ENCODE measurements at regions not wholly inside any gene's neighbourhood (a gene's known extent, or its start where the extent isn't known, plus 50 kb on each side); places are given as distances from the start of the nearest gene placed in this dataset.
"Not testable (repeated sequence)": the region's sequence is repeated elsewhere in the genome, so short reads cannot be mapped to it uniquely, and the experiment has no call there.

DNA sequence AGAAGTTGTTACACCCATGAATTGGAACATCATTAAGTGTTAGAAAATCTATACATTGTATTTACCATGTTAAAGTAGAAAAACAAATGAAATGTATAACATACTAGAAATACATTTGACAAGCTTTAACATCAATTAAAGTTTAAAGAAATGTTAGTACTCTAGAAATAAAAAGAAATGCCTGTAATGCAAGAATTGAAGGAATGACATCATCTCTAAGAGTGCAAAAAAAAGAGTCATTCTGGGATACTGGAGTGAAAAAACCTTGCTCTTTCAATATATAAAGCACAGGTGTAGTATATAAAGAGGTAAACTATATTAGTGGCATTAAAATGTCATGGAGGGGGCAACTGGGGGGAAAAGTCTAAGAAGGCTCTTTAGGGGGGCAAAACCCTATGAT, 210.8 kb upstream of the PLD5 start:
- DNase-seq (ENCODE audit: low spot score), result no peak

- no peak for DNase-seq (ENCODE audit: low spot score)
These were observed 206.9 kb upstream of the PLD5 start for GRCh38 chr1:242731446-242731845.

GRCh38 chr1:242728696-242729095, 204.2 kb upstream of the PLD5 start:
- DNase-seq (ENCODE audit: low spot score), result no peak

DNA sequence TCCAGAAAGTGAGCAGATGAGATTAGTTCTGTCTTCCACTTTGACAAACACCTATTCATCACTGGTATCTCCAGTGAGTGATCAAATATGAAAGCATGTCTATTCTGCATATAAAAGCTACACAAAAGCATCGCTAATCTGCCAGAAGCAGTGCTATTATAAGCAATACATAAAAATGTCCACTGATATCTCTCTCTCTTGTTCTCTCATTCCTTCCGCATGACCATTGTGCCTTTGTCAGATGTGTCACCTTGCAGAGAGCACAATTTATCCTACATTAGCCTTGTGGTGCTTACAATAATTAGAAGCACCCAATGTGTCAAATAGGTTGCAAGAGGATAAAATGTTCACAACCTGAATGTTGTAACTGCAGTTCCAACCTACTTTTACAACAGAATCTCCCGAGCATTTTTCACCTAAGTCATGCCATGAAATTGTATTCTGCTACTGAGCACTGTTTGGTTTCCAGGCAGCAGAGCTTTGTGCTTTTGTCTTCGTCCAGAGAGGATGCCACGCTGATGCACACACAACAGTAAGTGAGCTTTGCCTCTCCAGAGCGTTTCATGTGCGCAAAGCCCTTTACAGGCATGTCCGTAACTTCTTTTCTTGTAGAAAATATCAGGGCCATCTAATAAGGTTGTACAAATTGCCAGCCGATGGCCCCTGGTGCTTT, 198.7 kb upstream of the PLD5 start:
- DNase-seq (ENCODE audit: low spot score), result no peak

DNA sequence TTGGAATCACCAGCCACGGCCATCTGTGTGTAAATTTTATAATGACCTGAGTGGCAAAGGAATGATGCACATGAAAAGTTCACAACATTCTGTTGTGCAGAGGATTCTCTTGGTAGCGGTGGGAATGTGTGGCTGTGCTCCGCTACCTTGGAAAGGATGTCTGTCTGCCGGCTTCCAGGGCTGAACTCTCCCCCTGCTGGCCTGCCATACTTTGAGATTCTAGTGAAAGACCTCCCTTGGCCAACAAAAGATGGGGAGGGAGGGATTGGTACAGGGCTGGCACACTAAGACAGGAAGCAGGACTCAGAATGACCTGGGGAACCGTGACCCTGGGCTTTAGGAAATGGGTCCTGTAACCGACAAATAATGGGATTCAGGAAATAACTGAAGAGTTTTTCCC, 194.5 kb upstream of the PLD5 start:
- no peak for DNase-seq (ENCODE audit: low spot score)

GRCh38 chr1:242712248-242712647, 187.8 kb upstream of the PLD5 start:
- no peak for DNase-seq (ENCODE audit: low spot score)

DNA sequence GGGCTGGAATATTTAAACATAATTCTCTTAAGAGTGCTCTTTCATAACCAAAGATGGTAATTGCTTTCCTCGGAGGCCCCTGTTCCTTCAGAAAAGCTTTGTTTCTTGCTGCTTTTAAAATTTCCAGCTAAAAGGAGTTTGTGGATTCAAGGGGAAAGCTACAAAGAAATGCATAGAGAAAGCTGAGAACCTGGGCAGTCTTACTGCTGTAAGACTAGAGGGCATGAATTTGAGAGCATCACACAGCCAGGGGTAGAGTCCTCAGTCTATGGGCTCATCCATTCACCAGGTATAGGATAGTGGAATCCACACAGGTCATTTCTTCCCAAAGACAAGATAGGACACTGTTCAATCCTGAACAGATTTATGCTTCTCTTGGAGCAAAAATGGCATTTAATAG, 186.3 kb upstream of the PLD5 start:
- no peak for DNase-seq (ENCODE audit: low spot score)

- no peak for DNase-seq (ENCODE audit: low spot score)
These were observed 185.8 kb upstream of the PLD5 start for GRCh38 chr1:242710286-242710685.

- no peak for DNase-seq (ENCODE audit: low spot score)
These were observed 179.0 kb upstream of the PLD5 start for GRCh38 chr1:242703467-242703866.

DNA sequence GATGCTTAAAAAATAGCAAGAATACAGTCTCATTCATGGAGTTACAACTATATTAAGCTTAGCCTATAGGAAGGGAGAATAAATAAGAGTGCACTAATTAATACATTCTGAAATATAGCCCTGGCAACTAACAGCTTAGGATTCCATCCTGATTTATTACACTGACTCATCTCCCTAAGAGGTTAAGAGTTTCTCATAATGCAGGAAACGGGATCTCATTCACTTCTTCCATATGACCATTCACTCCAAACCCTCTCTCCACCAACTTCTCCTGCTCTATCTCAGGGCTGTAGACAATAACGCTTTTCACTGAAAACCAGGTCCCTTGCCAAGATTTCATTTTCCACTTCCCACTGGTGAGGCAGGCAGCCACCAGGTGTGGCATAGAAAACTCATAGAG, 168.5 kb upstream of the PLD5 start:
- DNase-seq (ENCODE audit: low spot score), result no peak

- no peak for DNase-seq (ENCODE audit: low spot score)
These were observed 167.1 kb upstream of the PLD5 start for GRCh38 chr1:242691610-242691945.

DNA sequence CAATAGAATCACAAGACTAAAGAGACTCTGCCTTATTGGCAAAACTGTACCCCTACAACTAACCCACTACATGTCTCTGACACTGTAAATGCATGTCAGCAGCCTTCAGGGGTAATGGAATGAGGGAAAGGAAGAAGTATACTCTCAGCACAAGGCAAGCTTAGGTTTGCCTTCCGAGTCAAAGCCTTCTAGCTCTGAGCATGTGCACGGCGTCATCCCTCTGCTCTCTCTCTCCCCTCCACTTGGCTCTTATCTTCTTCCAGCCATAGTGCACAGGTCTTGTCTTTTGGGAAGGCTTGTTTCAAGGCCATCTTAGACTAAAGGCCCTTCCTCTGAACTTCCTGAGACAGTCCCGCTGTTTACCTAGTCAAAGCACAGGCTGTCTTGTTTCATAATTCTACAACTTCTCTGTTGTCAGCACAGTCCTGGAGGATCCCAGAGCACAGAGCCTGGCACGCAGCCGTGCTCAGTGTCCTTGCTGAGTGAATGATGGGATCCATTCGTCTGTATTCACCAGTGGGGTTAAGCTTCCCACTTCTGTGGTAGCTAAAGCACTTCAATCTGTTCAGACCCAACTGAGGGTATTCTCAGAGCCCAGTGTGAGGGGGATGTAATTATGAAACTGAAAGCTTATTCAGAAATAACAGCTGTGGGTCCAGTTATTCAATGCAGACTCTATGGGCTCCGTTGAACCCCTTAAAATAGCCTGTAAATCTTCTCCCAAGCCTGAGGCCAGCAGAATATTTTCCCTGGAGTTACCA, 166.5 kb upstream of the PLD5 start:
- DNase-seq (ENCODE audit: low spot score), result no peak

DNA sequence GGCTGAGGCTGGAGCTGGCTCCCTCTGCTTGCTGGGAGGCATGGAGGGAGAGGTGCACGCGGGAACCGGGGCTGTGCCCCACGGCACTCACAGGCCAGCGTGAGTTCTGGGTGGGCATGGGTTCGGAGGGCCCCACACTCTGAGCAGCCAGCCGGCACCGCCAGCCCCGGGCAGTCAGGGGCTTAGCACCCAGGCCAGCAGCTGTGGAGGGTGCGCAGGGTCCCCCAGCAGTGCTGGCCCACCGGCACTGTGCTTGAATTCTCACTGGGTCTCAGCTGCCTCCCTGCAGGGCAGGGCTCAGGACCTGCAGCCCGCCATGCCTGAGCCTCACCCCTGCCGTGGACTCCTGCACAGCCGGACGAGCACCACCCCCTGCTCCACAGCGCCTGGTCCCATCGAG, 164.9 kb upstream of the PLD5 start:
- no peak for DNase-seq (ENCODE audit: low spot score)

DNA sequence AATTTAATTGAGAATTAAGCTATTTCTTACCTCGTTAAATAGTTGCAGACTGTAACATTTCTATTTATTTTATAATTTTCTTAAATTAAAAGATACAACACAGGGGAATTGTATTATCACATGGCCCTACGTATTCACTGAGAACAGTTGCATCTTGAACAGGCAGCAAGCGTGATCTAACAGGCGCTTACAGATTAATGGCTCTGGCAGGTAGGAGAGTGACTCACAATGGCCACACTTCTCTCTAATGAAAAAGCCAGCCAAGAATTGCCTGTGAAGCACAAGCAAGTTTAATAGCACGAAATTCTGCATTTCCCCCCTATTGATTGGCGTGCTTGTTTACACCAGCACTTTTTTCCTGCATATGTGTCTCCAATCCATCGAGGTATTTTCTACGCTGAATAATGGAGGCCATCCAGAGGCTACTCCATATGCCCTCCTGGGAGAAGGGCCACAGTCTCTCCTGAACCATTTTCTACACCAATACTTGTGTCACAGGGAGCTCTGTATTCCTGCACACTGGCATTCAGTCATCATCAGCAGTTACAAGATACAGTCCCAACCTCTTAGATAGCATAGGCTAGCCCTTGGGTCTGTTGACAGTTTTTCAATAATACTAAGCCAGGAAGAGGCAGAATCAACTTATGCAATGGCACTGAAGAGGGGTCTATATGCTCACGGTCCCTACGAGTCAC, 150.6 kb upstream of the PLD5 start:
- DNase-seq (ENCODE audit: low spot score), result no peak

DNA sequence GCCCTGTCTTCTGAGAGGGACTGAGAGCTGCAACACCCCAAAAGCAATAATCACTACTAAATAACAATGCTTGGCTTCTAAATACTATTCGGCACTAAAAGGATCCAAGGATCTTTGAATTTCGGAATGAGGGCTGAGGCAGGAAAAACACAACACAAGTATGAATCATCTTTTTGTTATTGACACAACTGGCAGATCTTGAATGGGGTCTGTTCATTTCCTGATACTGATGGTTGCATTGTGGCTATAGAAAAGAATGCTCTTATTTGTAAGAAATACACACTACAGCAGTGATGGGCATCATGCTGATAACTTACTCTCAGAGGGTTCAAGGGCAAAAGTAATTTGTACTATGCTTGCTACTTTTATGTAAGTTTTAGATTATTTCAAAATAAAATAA, 149.2 kb upstream of the PLD5 start:
- DNase-seq (ENCODE audit: low spot score), result no peak

DNA sequence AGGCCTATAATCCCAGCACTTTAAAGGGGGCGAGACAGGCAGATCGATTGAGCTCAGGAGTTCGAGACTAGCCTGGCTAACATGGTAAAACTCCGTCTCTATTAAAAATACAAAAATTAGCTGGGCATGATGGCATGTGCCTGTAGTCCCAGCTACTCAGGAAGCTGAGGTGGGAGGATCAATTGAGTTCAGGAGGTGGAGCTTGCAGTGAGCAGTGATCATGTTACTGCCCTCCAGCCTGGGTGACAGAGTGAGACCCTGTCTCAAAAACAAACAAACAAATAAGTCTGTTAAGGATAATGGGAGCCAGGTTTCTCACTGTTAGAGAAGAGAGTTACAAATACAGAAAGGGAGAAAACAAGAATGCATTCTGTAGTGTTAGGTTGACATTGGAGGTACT, 148.7 kb upstream of the PLD5 start:
- not testable (repeated sequence) for DNase-seq (ENCODE audit: low spot score)

DNA sequence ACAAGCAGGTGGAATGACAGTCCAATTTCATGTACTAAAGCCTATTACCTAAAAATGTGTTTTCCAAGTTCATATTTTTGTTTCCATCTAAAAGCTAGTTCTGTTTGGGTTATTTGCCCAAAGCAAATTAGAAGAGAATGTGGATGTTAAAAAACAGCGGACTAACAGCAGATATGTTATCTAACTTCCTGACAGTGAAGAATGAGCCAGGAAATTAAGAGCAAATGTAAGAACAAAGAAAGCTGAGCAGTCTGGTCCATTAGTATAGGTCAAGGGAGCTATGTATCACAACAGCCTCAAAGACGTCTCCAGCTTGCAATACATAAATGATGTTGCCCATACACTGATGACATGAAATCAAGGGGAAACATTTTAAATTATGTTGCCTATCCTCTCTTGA, 145.5 kb upstream of the PLD5 start:
- DNase-seq (ENCODE audit: low spot score), result no peak

DNA sequence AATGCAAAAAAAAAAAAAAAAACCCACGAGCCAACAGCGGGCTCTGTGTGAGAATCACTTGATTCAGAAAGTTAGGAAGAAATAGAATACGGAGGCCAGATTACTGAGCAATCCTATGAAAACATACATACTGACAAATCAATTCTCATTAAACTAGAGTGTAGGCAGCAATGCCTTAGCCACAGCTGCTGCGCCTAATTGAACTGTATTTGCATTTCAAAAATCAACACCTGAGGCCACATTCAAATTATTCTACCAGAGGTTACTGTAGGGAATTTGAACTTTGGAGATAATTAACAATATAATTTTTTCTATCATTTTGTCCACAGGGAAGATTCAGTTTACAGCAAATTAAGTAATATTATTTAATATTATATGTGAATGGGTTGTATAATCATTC, 138.4 kb upstream of the PLD5 start:
- DNase-seq (ENCODE audit: low spot score), result no peak

DNA sequence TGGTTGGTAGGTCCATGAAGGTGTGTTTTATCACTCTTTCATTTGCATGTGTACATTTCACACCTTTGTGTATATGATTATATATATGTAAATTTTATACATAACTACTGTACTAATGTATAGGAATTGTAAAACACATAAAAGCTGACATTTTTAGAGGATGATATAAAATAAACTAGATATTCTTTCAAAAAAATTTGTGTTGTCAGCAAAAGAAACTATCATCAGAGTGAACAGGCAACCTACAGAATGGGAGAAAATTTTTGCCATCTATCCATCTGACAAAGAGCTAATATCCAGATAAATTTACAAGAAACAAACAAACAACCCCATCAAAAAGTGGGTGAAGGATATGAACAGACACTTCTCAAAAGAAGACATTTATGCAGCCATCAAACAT, 129.3 kb upstream of the PLD5 start:
- not testable (repeated sequence) for DNase-seq (ENCODE audit: low spot score)

DNA sequence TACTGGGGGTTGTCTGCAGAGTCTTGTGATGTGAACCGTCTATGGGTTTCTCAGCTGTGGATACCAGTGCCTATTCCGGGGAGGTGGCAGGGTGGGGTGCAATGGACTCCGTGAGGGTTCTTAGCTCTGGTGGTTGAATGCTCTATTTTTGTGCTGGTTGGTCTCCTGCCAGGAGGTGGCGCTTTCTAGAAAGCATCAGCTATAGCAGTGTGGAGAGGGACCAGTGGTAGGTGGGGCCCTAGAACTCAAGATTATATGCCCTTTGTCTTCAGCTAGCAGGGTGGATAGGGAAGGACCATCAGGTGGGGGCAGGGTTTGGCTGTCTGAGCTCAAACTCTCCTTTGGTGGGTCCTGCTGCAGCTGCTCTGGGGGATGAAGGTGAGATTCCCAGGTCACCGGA, 127.3 kb upstream of the PLD5 start:
- DNase-seq (ENCODE audit: low spot score), result no peak

DNA sequence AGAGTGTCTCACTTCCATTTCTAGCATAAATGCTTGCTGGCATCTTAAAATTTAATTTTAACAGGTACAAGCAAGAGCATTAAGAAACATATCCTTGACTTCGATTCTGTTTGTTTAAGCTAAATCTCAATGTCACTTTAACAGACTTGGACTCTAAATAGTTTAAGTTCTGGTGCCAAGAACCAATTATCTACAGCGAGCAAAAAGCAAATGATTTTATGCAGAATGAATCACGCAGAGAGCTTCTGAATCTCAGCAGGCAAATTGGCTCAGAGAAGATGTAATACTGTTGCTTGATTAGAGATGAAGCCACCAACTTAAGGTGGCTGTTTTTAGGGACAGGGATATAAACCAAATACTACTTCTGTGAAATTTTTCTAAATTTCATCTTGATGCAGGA, 117.0 kb upstream of the PLD5 start:
- DNase-seq (ENCODE audit: low spot score), result no peak

GRCh38 chr1:242639104-242639503, 114.6 kb upstream of the PLD5 start:
- no peak for DNase-seq (ENCODE audit: low spot score)

- DNase-seq (ENCODE audit: low spot score), result no peak
These were observed 110.2 kb upstream of the PLD5 start for GRCh38 chr1:242634732-242635131.

- no peak for DNase-seq (ENCODE audit: low spot score)
These were observed 104.9 kb upstream of the PLD5 start for GRCh38 chr1:242629396-242629795.

Measured in LoVo (cell line).